PFSK-1 (cell line): ENCODE measurements at regions not wholly inside any gene's neighbourhood (a gene's known extent, or its start where the extent isn't known, plus 50 kb on each side); places are given as distances from the start of the nearest gene placed in this dataset.

Experiments
- POLR2AphosphoS5 ChIP-seq: IDR thresholded peaks from 2 replicates; pipeline ENCODE4 v1.6.1; 2012; ENCODE audit warnings: low read depth, mild to moderate bottlenecking, control low read depth, low read length, moderate library complexity
- REST ChIP-seq, 2 experiments: IDR thresholded peaks; 2 replicates each; pipeline versions ENCODE4 v1.6.1 to v1.8.0; 2011 to 2012; ENCODE audit warnings: low read depth in 2 of 2, low read length in 2 of 2, control low read depth in 1 of 2, inconsistent platforms in 1 of 2, mild to moderate bottlenecking in 1 of 2, moderate library complexity in 1 of 2; ENCODE audit not compliant: insufficient read depth in 1 of 2
- SIN3A ChIP-seq: IDR thresholded peaks from 2 replicates; pipeline ENCODE4 v1.6.1; 2012; ENCODE audit warnings: mild to moderate bottlenecking, low read length, moderate library complexity, borderline replicate concordance; ENCODE audit not compliant: insufficient read depth
- TAF1 ChIP-seq: IDR thresholded peaks from 2 replicates; pipeline ENCODE4 v1.6.1; 2012; ENCODE audit warnings: low read length, control low read depth, borderline replicate concordance; ENCODE audit not compliant: insufficient read depth

GRCh38 chr9:75651709-75652108, 238.8 kb upstream of the PCSK5 start:
- TF ChIP-seq POLR2AphosphoS5, result no peak
- TF ChIP-seq TAF1, result no peak
- TF ChIP-seq SIN3A, result no peak
- TF ChIP-seq REST (IDR thresholded peaks at IDR 0.05; ENCODE audit: insufficient read depth in 1 of 2, low read depth in 2 of 2, low read length in 2 of 2), result no peak
